ENCODE measurements at regions not wholly inside any gene's neighbourhood (a gene's known extent, or its start where the extent isn't known, plus 50 kb on each side); places are given as distances from the start of the nearest gene placed in this dataset.

GRCh38 chr1:217360510-217360909 lies 270.4 kb downstream of the GPATCH2 start:
- no CpG with 5 or more reads among the region's 4 CpGs for whole genome bisulfite sequencing, 2 experiments (ENCODE audit: extremely low coverage in 2 of 2, insufficient read length in 1 of 2)
- no peak overlapping the region for H2AK9ac ChIP-seq (replicated peaks; ENCODE audit: low read depth, low read length, poor library complexity)
- no peak overlapping the region for H3K9ac ChIP-seq (ENCODE audit: low read depth, low read length)
- no peak overlapping the region for H2BK20ac ChIP-seq (ENCODE audit: low read depth, low read length)
- no peak overlapping the region for H3K23ac ChIP-seq (ENCODE audit: low read depth, low read length)
- H4K91ac ChIP-seq (ENCODE audit: insufficient read depth, low read depth, low read length) = no peak overlapping the region
- H3K4me2 ChIP-seq (ENCODE audit: low read depth, low read length) = no peak overlapping the region
- no peaks in the 10 kb centered on the region for H3K79me1 ChIP-seq (ENCODE audit: low read depth in 1 of 2, low read length in 2 of 2)
- H2AFZ ChIP-seq (replicated peaks; ENCODE audit: low read length, poor library complexity) = no peak overlapping the region
- ChIA-PET CTCF (interaction anchor here (0.5 kb wide), 1 partner anchor 478 kb away, joined by 3 read pairs; no protein-coding TSS in a partner anchor), POLR2A (ENCODE audit: unreplicated experiment) (no interaction called here)
- no peak overlapping the region for H2AK5ac ChIP-seq (ENCODE audit: low read depth, low read length)
- H3K36me3 ChIP-seq (ENCODE audit: control insufficient read depth, insufficient read depth, low read length) = no peaks in the 10 kb centered on the region
- in situ Hi-C loops (cut with MboI; ENCODE audit: low sequenced_read_pairs) = no loop called here
- no peak overlapping the region for H3K56ac ChIP-seq (ENCODE audit: extremely low read depth, insufficient read depth, low read length)
- no peaks in the 10 kb centered on the region for H4K20me1 ChIP-seq (ENCODE audit: insufficient read depth, low read length)
- no peak overlapping the region for H4K8ac ChIP-seq (ENCODE audit: low read depth in 2 of 2, low read length in 2 of 2)
- no peak overlapping the region for H3K4me3 ChIP-seq (ENCODE audit: insufficient read depth, low read depth, low read length)
- no peaks in the 10 kb centered on the region for H3K9me1 ChIP-seq (ENCODE audit: insufficient read depth, low read length)
- TF ChIP-seq RFX5 (IDR thresholded peaks at IDR 0.05; ENCODE audit: low read depth, low read length) = no peak
- peak; percentile 75 for TF ChIP-seq CEBPB (IDR thresholded peaks at IDR 0.05; ENCODE audit: low read depth, low read length)
- no peaks in the 10 kb centered on the region for H3K27me3 ChIP-seq (ENCODE audit: control insufficient read depth, insufficient read depth, low read length)
- intact Hi-C loops (cut with micrococcal nuclease) = no loop called here
- no peak overlapping the region for H2BK120ac ChIP-seq (ENCODE audit: low read depth, low read length)
- H3K27ac ChIP-seq (ENCODE audit: insufficient read depth, low read length) = no peak overlapping the region
- DNase-seq (no peak), ATAC-seq (ENCODE audit: low read depth) (no peak)
- 0 out of 2 replicates have a peak, but pooled peaks cover 2% of the 10 kb centered on the region for H3K4me1 ChIP-seq (ENCODE audit: control insufficient read depth, insufficient read depth, low read length)
- no peak overlapping the region for H3K4ac ChIP-seq (ENCODE audit: low read depth, low read length)
- H3K18ac ChIP-seq (ENCODE audit: low read depth, low read length) = no peak overlapping the region
- H2BK15ac ChIP-seq (ENCODE audit: low read depth, low read length) = no peak overlapping the region
- no peak overlapping the region for H4K5ac ChIP-seq (ENCODE audit: low read depth, low read length)
- H2BK5ac ChIP-seq (ENCODE audit: low read depth, low read length, poor library complexity, severe bottlenecking) = no peak overlapping the region
- dilution Hi-C loops (cut with HindIII; ENCODE audit: low sequenced_read_pairs, unreplicated experiment) = no loop called here
- no peak overlapping the region for H3K14ac ChIP-seq (replicated peaks; ENCODE audit: low read depth, low read length)
- H3K9me3 ChIP-seq (ENCODE audit: control insufficient read depth, insufficient read depth, low read length) = no peaks in the 10 kb centered on the region
- no TSS peak for BruUV-seq (replicated peaks)

Data from IMR-90 (cell line).